Loucy (cell line): ENCODE measurements at regions not wholly inside any gene's neighbourhood (a gene's known extent, or its start where the extent isn't known, plus 50 kb on each side); places are given as distances from the start of the nearest gene placed in this dataset.

Experiments used
- H2AFZ ChIP-seq: fragments of 200-600 bp; sonication (generic); 2 replicates; pipeline ENCODE4 v1.6.0; 2016; ENCODE audit warnings: antibody characterized with exemption, mild to moderate bottlenecking, low read length, moderate library complexity
- H3F3A ChIP-seq: fragments of 200-600 bp; 2 replicates; pipeline ENCODE4 v1.6.0; 2016; ENCODE audit warnings: antibody characterized with exemption, low read depth, mild to moderate bottlenecking
- H3K27me3 ChIP-seq: fragments of 200-600 bp; sonication (generic); 2 replicates; pipeline ENCODE4 v1.6.1; 2014; ENCODE audit warnings: low read length, mild to moderate bottlenecking; ENCODE audit not compliant: insufficient read depth, poor library complexity, severe bottlenecking
- H3K36me3 ChIP-seq: fragments of 200-600 bp; sonication (generic); 2 replicates; pipeline ENCODE4 v1.6.1; 2016; ENCODE audit warnings: low read length; ENCODE audit not compliant: insufficient read depth
- H3K4me1 ChIP-seq: fragments of 200-600 bp; sonication (generic); 2 replicates; pipeline ENCODE4 v1.5.1; 2014; ENCODE audit warnings: low read length, mild to moderate bottlenecking; ENCODE audit not compliant: insufficient read depth, poor library complexity, severe bottlenecking
- H3K4me2 ChIP-seq: fragments of 200-600 bp; sonication (generic); 2 replicates; pipeline ENCODE4 v1.6.0; 2014; ENCODE audit warnings: antibody characterized with exemption, low read length, low read depth, mild to moderate bottlenecking; ENCODE audit not compliant: poor library complexity, severe bottlenecking
- H3K4me3 ChIP-seq: fragments of 200-600 bp; sonication (generic); 2 replicates; pipeline ENCODE4 v1.5.1; 2014; ENCODE audit warnings: low read length, mild to moderate bottlenecking, mixed read lengths; ENCODE audit not compliant: poor library complexity, severe bottlenecking
- H3K79me2 ChIP-seq: fragments of 200-600 bp; sonication (generic); 2 replicates; pipeline ENCODE4 v1.6.1; 2014; ENCODE audit warnings: low read length; ENCODE audit not compliant: insufficient read depth
- H3K9ac ChIP-seq: fragments of 200-600 bp; sonication (generic); 2 replicates; pipeline ENCODE4 v1.6.0; 2014; ENCODE audit warnings: mild to moderate bottlenecking, low read depth, low read length, moderate library complexity; ENCODE audit not compliant: poor library complexity, severe bottlenecking
- H3K9me2 ChIP-seq: fragments of 200-600 bp; sonication (generic); replicated peaks from 2 replicates; pipeline ENCODE4 v1.6.1; 2016; ENCODE audit warnings: low read depth, low read length, mixed read lengths
- H3K9me3 ChIP-seq: fragments of 200-600 bp; sonication (generic); 2 replicates; pipeline ENCODE4 v1.6.1; 2014; ENCODE audit warnings: mild to moderate bottlenecking, antibody characterized with exemption, low read length, low read depth; ENCODE audit not compliant: insufficient read depth
- H4K20me1 ChIP-seq: fragments of 200-600 bp; sonication (generic); 2 replicates; pipeline ENCODE4 v1.6.0; 2014; ENCODE audit warnings: antibody characterized with exemption, low read length, mild to moderate bottlenecking; ENCODE audit not compliant: insufficient read depth, poor library complexity, severe bottlenecking
- EZH2phosphoT487 ChIP-seq: fragments of 200-600 bp; IDR thresholded peaks from 2 replicates; pipeline ENCODE4 v1.6.1; 2018; ENCODE audit warnings: antibody characterized with exemption, mild to moderate bottlenecking, moderate library complexity, borderline replicate concordance
- TF ChIP-seq, protein P1 (sequence below): fragments of 200-600 bp; sonication (generic); conservative IDR thresholded peaks from 2 replicates; pipeline ENCODE4 v1.5.1; 2014; ENCODE audit warnings: mild to moderate bottlenecking, antibody characterized with exemption, low read length

DNA sequence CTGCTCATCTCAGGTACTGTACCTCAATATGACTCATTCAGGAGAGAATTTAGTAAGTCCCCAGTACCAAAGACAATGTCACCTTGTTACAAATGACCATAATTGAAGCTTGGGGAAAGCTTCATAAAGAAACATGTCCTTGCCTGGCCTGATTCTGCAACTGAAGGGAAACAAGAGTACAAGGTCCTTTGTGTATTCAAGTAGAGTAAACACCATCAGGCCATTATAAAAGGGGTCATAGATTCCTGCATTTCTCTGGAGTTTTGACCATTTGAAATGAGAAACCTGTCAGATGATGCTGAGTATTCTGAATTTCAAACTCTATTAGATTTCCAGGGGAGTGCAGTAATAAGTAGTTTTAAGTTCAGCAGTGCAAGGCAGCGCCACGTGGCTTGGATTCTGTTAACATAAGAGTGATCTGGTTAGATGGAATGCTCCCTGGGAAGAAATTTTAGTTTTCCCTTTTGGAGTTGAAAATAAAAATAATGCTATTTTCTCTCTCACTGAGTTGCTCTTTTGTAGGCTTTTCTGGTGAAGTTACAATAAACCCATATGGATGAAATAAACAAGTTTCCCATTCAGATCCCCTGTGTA, 1054.3 kb downstream of the EPHA7 start:
- no peaks in the 10 kb centered on the region for H3K27me3 ChIP-seq
- TF ChIP-seq, protein P1, sequence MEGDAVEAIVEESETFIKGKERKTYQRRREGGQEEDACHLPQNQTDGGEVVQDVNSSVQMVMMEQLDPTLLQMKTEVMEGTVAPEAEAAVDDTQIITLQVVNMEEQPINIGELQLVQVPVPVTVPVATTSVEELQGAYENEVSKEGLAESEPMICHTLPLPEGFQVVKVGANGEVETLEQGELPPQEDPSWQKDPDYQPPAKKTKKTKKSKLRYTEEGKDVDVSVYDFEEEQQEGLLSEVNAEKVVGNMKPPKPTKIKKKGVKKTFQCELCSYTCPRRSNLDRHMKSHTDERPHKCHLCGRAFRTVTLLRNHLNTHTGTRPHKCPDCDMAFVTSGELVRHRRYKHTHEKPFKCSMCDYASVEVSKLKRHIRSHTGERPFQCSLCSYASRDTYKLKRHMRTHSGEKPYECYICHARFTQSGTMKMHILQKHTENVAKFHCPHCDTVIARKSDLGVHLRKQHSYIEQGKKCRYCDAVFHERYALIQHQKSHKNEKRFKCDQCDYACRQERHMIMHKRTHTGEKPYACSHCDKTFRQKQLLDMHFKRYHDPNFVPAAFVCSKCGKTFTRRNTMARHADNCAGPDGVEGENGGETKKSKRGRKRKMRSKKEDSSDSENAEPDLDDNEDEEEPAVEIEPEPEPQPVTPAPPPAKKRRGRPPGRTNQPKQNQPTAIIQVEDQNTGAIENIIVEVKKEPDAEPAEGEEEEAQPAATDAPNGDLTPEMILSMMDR = no peak
- no peak for TF ChIP-seq EZH2phosphoT487
- no peaks in the 10 kb centered on the region for H3K36me3 ChIP-seq
- no peak overlapping the region for H3K4me2 ChIP-seq
- H3K9me3 ChIP-seq = no peaks in the 10 kb centered on the region
- no peak overlapping the region for H3K9ac ChIP-seq
- H3K9me2 ChIP-seq = no peaks in the 10 kb centered on the region
- no peak overlapping the region for H2AFZ ChIP-seq
- H3K4me3 ChIP-seq = no peak overlapping the region
- H3K4me1 ChIP-seq = no peaks in the 10 kb centered on the region
- H4K20me1 ChIP-seq = no peaks in the 10 kb centered on the region
- no peaks in the 10 kb centered on the region for H3F3A ChIP-seq
- H3K79me2 ChIP-seq = no peaks in the 10 kb centered on the region

DNA sequence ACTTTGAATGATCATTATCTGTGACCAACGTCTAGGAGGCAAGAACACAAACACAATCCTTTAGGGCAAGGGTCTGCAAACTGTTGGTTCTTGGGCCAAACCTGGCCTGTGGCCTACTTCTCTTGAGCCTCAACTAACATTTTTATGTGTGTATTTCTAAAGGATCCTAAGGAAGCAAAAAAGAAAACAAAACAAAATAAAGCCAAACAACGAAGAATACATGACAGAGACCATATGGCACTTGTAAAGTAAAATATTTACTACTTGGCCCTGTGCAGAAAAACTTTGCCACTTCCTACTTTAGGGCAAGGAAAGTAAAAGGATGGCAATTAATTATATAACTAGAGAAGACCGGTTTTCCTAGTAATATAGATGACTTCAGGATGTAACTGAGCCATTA, 1056.2 kb downstream of the EPHA7 start:
- Histone ChIP-seq H4K20me1 (no peaks in the 10 kb centered on the region), H3K27me3 (no peaks in the 10 kb centered on the region), H3K9me2 (no peaks in the 10 kb centered on the region), H3K79me2 (no peaks in the 10 kb centered on the region), H3K9ac (no peak overlapping the region), H3K36me3 (no peaks in the 10 kb centered on the region), H2AFZ (no peak overlapping the region), H3K4me2 (no peak overlapping the region), H3K4me3 (no peak overlapping the region), H3K4me1 (no peaks in the 10 kb centered on the region), H3K9me3 (no peaks in the 10 kb centered on the region), H3F3A (no peaks in the 10 kb centered on the region)
- TF ChIP-seq EZH2phosphoT487 = no peak
- TF ChIP-seq, protein P1 = no peak

DNA sequence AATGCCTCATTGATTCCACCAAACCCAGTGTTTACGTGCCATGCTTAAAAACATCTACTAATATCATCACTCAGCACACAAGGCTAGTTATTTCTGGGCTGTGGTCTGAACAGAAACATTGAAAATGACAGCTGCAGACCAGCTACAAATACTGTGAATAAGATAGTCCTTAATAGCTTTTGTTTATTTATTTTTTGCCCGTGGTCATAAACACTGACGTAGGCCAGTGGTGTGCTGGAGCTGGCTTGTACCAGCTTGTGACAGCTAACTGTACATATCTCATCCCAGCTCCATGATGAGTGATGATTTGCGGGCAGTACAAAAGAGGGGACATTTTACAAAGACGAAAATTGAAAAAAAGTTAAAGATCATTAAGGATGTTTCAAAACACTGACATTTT, 1057.0 kb downstream of the EPHA7 start:
- Histone ChIP-seq H3K4me2 (no peak overlapping the region), H3K9me3 (no peaks in the 10 kb centered on the region), H3K9ac (no peak overlapping the region), H2AFZ (no peak overlapping the region), H3K36me3 (no peaks in the 10 kb centered on the region), H3K27me3 (no peaks in the 10 kb centered on the region), H3K4me1 (no peaks in the 10 kb centered on the region), H4K20me1 (no peaks in the 10 kb centered on the region), H3F3A (no peaks in the 10 kb centered on the region), H3K79me2 (no peaks in the 10 kb centered on the region), H3K9me2 (no peaks in the 10 kb centered on the region), H3K4me3 (no peak overlapping the region)
- TF ChIP-seq, protein P1 = no peak
- no peak for TF ChIP-seq EZH2phosphoT487
